Right lobe of liver (tissue), 4 donors: ENCODE measurements at regions not wholly inside any gene's neighbourhood (a gene's known extent, or its start where the extent isn't known, plus 50 kb on each side); places are given as distances from the start of the nearest gene placed in this dataset.

Source experiments
- CTCF ChIP-seq, 4 donors: fragments of 200-600 bp in 3 of 4; fragments of 450-650 bp in 1 of 4; IDR thresholded peaks; one replicate each; pipeline versions ENCODE4 v1.5.1 to v1.8.0; 2016 to 2022; ENCODE audit warnings: antibody characterized with exemption in 4 of 4, mild to moderate bottlenecking in 2 of 4
- POLR2A ChIP-seq: fragments of 450-650 bp; IDR thresholded peaks from one replicate; pipeline ENCODE4 v1.6.1; 2017; ENCODE audit warnings: antibody characterized with exemption, mild to moderate bottlenecking
- donor health status: DM: no; HTN: no; CAD: no.
- donor health status: DM: no; HTN: no; CAD: no.
- donor health status: DM: no; HTN: yes; CAD: no.

- TF ChIP-seq CTCF (IDR thresholded peaks at IDR 0.05) (no peak), POLR2A (no peak)
Observed at GRCh38 chr6:166861961-166862286, 94.4 kb downstream of the RNASET2 start.
